HG02870 (cell line): ENCODE measurements at regions not wholly inside any gene's neighbourhood (a gene's known extent, or its start where the extent isn't known, plus 50 kb on each side); places are given as distances from the start of the nearest gene placed in this dataset.
"Not testable (repeated sequence)": the region's sequence is repeated elsewhere in the genome, so short reads cannot be mapped to it uniquely, and the experiment has no call there.

Source experiments
- ATAC-seq: cut with Tn5 transposase; IDR thresholded peaks from one replicate; pipeline ENCODE4 v1.9.1; 2021; ENCODE audit warnings: mild to moderate bottlenecking, moderate library complexity; ENCODE audit not compliant: unreplicated experiment

DNA sequence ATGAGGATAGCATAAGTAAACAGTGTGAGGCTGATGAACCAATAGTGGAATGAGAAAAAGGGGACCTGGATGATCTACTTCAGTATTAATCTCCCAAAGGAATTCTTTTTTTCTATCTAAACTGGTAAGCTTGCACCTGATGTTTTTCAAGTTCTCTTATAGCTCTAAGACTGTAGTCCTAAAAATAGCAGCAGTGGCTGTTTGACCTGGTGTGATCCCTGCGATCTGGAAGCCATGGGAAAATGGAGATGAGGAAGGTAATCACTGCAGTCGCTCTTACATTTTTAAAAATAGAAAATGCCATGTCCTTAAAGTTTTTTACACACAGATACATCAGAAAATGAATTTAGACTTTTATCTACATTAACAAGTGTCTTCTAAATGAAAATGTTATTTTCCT lies 926.4 kb upstream of the SLC35B3 start:
- no peak for ATAC-seq

DNA sequence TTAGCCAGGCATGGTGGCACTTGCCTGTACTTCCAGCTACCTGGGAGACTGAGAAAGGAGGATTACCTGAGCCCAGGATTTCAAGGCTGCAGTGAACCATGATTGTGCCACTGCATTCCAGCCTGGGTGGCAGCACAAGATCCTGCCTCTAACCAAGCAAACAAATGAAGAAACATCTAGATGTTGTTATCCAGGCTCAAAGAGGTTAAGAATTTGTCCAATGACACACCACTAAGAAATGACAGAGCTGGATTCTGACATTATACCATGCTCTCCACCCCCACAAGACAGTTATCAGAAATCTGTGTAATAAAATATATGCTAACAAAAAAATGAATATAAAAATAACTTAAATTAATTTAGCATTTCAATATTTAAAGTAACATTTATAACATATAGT lies 925.5 kb upstream of the SLC35B3 start:
- ATAC-seq, result no peak

DNA sequence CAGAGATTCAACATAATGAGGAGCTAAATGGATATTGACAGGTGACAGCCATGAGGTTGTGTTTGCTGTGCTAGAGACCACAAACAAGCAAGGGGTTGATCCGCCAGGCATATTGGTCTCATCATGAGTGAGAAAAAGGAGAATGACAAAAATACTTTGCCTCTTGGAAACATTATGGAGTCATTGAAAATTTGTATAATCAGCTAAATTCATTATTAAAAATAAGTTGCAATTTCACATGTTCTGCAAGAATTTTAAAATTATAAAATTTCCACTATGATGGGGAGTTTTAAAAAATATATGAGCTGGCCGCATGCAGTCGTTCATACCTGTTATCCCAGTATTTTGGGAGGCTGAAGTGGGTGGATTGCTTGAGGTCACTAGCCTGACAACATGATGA lies 912.3 kb upstream of the SLC35B3 start:
- no peak for ATAC-seq

DNA sequence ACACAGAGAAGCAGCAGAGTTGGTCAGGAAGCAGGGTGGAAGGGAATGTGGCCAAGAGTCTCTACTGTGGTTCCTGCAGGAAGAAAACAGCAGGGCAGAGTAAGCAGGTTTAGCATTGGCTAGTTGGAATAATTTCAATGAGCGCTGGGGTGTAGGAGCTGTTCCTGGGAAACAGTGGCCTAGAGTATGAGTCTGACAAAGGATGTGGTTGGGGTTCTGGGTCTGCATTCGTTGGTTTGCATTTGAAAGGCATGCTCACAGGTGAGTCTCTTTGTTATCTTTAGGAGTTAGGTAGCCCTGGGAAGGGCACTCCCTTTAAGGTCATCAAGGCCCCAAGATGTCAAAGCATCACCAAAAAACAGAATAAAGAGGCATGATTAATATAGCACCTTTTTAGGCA lies 911.6 kb upstream of the SLC35B3 start:
- no peak for ATAC-seq

DNA sequence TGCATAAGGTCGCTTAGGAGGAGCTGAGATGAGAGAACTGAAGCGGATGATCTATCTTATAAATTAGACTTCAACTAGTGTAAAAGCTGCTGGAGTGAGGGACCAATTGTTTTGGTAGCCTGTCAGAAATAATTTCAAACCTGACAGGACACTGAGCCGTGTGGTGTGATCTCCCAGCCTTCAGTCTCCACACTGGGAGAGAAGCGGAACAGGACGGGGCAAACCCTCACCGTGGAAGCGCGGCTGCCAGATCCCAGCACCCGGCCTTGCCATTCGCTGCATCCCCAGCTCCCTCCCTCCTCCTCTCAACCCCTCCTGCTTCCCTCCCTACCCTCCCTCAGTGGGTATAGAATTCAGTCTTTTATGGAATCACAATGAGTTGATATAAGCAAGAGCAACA lies 900.1 kb upstream of the SLC35B3 start:
- no peak for ATAC-seq

DNA sequence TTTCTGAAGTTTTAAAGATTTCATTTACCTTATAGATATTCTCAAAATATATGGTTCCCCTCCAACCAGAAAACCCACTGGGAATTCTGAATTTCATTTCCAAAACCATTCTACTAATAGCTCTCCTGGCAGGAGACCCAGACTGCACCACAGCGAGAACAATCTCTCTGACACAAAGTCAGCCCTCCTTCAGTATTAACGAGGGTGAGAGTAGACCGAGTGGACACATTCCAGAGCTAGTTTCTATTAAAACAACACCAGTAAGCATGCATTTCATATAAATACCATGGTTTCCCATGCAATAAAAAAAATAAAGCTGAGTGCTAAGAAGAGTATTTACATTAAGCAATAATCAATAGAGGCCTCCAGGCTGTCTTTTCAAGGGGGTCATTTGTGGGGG lies 899.6 kb upstream of the SLC35B3 start:
- no peak for ATAC-seq

DNA sequence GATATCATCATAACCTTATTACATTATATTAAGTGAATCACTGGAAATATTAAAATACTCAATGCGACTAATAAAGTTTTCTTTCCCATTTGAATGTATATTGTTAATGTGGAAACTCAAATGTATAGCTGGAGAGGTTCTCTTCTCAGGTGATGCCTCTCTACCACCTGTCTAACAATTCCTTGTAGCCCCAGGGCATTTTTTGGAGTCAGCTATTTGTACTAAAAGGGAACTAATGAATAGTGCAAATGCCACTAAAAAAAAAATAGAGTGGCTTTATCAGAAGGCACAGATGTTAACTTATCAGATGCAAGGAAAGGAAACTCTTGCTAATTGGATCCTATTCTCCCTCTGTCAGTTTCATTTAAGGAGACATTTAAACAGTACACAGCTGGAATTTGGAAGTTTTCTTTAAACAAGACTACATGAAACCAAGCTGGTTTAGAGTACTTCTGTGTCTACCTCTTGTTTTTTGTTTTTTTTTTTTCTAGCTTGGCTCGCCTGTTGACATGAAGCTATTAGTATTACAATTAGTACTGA lies 897.0 kb upstream of the SLC35B3 start:
- no peak for ATAC-seq

DNA sequence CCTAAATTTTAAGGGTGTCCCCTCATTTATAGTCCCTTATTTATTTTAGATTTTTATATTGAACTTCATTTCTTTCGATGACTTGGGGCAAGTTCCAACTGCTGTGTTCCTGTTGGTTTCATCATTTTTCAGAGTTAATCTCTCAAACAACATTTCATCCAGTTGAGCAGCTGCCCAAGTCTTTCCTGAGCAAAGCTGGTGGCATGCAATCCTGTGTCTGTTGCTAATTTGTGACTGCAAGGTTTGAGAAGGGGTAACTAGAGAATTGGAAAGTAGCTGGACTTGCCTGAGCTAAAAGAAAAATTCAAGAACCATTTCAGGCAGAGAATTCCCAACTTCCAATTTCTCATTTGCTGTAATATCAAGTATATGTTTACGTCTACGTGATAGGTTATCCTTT lies 881.5 kb upstream of the SLC35B3 start:
- ATAC-seq, result no peak

DNA sequence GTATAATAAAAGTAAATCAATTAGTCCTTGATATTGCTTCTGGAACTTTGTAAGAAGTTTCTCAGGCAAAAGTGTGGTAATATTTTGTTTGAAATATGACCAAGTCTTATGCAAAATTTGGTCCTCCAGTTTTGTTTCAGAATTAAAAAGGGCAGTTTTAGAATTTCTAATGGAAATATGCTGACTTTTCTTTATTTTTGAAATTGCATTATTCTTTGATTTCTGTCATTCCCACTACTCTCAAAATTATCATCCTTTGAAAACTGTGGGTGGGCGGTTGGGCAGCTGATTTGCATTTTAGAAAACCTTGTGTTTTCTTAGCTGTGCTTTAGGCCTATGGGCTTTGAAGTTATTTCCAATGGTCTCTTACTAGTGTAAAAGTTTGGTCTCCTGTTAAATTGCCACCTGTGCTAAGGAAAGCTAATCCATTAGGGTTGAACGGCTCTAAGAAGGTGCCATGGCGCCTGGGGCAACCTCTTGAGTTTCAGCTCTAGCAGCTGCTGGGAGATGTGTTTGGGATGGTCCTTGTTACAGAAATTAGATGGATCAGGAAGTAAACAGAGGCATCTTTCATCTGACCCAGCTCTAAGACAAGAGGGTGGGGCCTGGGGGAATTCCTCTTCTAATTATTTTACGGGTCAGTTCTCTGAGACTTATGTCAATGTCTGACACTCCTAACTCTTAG lies 880.8 kb upstream of the SLC35B3 start:
- ATAC-seq, result no peak

DNA sequence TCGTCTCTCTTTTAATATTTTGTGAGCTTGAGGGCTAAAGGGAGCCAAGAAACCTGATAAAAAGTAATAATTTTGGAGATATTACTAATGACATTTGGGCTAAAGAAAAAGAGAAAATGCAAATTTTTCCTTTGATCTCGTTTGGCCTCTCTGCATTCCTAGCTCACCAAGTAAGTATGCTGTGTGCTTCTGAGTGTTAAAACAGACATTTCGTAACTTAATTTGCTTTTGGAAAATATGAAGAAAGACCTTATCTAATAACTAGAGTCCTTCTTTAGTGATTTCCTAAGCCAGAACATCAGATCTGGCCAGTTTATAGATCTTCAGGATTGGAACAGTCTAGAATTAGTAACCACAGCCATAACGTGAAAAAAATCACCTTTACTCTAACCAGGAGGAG lies 872.9 kb upstream of the SLC35B3 start:
- no peak for ATAC-seq

DNA sequence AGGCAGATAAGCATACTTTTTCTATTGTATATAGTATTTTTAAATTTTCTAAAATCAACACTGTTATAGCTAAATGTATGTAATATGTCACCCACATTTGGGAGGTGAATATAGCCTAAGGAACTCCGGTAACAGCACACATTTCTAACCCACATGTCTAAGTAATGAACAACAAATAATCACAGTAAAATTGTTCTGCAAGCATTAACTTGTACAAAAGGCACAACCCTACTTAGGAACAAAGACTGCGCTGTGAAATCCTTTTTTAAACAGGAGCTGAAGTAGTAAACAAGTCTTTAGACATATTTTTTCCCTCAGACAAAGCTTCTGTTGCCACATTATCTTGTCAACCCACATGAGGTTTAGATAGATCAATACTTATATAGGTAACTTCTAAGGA lies 872.4 kb upstream of the SLC35B3 start:
- ATAC-seq, result no peak

DNA sequence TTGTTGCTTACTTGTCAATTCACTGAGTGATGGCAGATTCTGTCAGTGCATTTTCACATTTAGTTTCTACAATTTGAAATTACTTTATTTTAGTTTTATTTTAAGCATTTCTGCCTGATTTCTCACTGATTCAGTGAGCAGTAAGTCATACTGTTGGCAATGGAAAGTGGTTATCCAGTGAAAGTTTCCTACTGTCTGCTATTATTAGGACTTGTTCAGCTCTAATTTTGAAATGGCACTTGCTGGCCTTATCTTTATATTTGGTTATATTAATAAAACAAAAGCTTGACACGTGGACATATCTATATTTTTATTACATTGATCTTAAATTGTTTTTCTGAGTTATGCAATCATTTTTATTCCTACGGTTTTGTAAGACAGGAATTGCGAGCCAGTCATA lies 871.8 kb upstream of the SLC35B3 start:
- ATAC-seq, result no peak

DNA sequence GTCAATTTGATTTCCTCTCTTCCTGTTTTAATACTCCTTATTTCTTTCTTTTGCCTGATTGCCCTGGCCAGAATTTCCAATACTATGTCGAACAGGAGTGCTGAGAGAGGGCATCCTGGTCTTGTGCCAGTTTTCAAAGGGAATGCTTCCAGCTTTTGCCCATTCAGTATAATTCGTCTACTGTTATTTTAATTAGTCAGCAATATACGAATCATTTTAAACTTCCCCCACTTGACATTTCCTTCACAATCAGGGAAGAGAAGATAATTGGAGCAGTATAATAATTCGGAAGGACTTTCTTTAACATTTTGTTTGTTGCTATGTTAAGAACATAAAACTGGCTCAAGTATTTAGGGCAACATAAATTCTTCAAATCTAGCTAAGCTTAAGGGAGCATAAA lies 860.3 kb upstream of the SLC35B3 start:
- no peak for ATAC-seq

DNA sequence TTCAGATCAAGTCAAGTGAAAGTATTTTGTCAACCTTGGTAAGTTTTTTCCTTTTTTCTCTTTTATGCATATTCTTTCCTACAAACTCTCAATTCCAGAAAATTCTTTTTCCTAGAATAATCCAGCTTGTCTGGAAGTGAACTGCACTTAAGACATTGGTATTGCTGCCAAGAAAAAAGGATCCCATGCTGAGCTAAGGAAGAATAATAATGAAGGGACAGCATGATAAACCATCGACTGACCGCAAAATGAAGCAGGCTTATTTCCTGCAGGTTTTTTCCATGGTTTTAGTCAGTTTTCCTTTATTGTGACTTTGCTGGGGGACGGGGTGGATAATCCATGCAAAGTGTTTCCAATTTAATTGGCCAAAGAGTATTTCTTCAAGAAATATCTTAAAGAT lies 857.6 kb upstream of the SLC35B3 start:
- no peak for ATAC-seq

DNA sequence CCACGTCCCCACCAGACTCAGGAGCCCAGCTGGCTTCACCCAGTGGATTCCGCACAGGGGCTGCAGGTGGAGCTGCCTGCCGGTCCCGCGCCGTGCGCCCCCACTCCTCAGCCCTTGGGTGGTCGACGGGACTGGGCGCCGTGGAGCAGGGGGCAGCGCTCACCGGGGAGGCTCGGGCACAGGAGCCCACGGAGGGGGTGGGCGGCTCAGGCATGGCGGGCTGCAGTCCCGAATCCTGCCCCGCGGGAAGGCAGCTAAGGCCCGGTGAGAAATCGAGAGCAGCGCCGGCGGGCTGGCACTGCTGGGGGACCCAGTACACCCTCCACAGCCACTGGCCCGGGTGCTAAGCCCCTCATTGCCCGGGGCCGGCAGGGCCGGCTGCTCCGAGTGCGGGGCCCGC lies 855.0 kb upstream of the SLC35B3 start:
- ATAC-seq, result not testable (repeated sequence)

DNA sequence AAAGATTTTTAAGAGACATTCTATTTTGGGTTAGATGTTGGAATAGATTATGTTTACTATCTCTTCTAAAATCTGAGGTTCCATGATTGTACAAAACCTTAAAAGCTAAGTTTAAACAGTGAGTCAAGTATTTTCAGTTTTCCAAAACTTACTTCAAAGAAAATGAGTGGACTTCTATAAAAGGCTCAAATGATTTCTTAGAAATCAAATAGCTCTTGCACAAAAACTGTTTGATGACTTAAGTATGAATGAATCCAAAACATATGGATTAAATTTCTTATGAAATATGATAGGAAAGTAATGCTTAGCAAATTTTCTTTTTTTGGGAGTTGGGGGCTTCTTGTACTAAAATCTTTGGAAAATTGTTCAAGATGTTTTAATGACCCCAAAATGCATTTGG lies 837.3 kb upstream of the SLC35B3 start:
- no peak for ATAC-seq

DNA sequence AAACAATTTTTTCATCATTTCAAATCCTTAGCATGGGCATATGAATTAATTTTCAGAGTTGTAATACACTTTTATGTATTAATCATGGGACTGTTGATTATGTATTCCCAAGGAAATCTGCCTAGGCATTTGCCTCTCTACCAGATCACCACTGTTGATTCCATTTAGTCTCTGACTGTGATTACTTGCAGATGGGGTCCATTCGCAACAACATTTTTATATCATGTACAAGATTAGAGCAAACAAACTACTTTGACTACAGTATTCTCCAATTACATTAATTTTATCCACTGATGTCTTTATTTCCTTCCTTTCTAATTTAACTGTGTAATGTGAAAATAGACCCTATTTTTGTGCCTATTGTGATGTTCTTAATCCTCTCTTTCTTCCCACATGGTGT lies 831.4 kb upstream of the SLC35B3 start:
- ATAC-seq, result no peak

DNA sequence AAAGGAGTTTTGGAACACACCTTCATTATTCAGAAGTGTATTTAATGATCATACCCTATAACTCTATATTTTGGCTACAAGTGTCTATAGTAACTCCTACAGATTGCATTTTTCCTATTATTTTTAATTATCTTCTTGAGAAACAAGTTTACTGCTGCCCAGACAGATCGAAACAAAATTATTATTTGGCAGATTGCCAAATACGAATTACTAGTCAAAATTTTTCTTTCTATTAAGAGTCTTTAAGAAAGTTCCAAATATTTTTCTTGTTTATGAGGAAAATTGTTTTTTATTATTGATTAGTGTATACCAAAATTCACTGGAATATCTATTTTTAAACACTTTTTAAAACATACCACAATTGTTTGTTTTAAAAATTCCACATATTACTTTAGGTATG lies 821.9 kb upstream of the SLC35B3 start:
- no peak for ATAC-seq

DNA sequence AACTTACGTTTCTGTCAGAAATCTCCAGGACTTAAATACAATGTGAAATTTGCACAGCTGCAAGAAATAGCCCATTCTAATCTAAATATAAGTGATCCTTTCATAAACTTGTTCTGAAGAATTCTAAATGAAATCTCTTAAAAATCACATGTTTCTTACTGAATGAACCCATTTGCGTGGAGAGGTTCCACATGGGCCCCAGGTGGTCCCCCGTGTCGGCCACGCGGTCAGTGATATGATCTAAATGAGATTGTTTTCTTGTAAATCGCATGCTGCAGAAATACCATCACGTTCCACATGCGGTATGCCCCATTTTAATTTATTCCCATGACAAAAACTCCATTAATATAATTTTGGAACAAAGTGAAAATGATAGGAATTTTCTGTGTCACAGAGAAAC lies 818.9 kb upstream of the SLC35B3 start:
- ATAC-seq, result no peak

DNA sequence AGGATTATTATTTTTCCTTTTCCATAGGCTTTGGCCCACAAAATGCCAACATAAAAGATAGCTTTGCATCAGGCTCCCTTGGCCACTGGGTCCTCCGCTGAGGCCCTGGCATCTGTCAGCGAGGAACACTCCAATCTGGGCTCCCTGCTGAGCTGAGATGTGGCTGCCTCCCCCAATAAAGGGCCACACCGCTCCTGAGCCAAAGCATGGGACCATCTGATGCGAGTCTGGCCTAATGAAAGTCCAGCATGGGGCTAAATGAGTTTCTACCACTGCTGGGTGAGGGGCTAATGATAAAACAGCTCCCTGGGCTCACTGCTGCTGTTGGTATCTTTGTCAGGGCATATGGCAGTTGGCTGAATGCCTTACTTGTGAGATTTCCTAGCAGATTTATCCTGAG lies 817.5 kb upstream of the SLC35B3 start:
- ATAC-seq, result no peak

DNA sequence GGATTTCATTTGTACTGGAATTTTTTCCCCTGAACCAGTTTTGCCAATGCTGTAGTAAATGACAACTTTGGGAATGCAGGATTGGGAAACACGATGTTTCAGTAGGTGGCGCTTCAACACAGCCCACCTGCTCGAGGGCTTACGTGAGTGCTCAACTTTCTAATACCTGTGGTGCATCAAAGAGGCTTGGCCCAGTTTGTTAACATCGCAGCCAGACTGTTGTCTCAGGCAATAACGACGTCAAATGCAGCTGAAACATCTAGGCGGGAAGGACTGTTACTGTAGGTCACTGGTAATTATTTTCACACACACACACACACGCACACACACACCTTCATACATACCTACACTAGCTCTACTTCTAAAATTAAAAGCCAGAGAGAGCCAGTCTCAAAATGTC lies 815.5 kb upstream of the SLC35B3 start:
- no peak for ATAC-seq

DNA sequence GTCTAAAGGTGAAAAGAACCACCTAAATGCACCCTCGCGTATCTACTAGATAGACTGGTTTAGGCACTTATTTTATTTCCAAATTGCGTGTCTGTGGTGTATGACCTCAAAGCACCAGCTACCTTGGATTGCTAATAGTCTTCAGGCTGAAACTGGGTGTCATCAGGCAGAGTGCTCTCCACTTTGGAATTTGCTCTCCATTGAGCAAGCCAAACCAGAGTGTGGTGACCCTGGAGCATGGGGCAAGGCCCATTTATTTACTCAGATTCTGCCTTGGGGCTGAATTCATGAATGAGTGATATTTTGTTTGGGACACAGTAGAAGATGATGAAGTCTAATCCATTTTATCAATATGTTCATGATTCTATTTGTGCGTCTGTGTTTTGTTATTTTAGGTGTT lies 812.8 kb upstream of the SLC35B3 start:
- no peak for ATAC-seq

DNA sequence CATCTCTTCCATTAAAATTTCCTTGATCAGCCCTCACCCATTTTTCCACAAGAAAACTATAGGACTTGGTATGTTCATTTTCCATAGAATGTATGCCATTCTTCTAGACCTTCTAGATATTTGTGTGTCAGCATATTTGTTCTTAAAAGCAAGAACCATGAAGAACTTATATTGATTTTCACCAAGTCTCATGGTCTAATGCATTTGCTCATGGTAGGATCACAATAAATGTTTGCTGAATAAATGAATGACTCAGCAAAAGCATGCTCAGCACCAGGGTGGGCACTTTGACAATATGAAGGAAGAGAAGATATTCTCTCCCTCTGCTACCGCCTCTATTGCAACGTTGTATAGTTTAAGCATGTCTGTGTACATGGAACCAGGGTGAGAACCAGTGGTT lies 805.5 kb upstream of the SLC35B3 start:
- ATAC-seq, result no peak
